ENCODE measurements at regions not wholly inside any gene's neighbourhood (a gene's known extent, or its start where the extent isn't known, plus 50 kb on each side); places are given as distances from the start of the nearest gene placed in this dataset.

GRCh38 chr13:76387566-76387965 is 498.6 kb downstream of the KCTD12 start:
- Histone ChIP-seq H2BK5ac (ENCODE audit: insufficient read length, low read length) (no peak overlapping the region), H3T11ph (ENCODE audit: low read length) (no peak overlapping the region), H2AK5ac (ENCODE audit: insufficient read length, low read length) (no peak overlapping the region), H3K27me3 (ENCODE audit: insufficient read depth, low read length) (no peaks in the 10 kb centered on the region), H3K23me2 (ENCODE audit: insufficient read length, low read depth, low read length, poor library complexity, severe bottlenecking) (no peaks in the 10 kb centered on the region), H3K23ac (ENCODE audit: insufficient read length, low read depth, low read length) (no peak overlapping the region), H3K14ac (ENCODE audit: insufficient read depth, low read length) (no peak overlapping the region), H4K91ac (ENCODE audit: insufficient read length, low read depth, low read length) (no peak overlapping the region), H2AFZ (ENCODE audit: low read length) (no peak overlapping the region), H3K79me1 (ENCODE audit: insufficient read depth, low read depth, low read length, poor library complexity, severe bottlenecking) (no peaks in the 10 kb centered on the region), H3K4me1 (ENCODE audit: insufficient read depth, low read length) (0 out of 2 replicates have a peak, but pooled peaks cover 2% of the 10 kb centered on the region), H3K9me3 (ENCODE audit: control insufficient read depth, low read depth, low read length) (no peaks in the 10 kb centered on the region), H3K9ac (ENCODE audit: extremely low read depth, insufficient read length, low read length) (no peak overlapping the region), H2BK15ac (ENCODE audit: low read depth, low read length) (no peak overlapping the region), H4K8ac (replicated peaks; ENCODE audit: insufficient read length, low read depth, low read length) (no peak overlapping the region), H3K18ac (ENCODE audit: insufficient read length, low read depth, low read length) (no peak overlapping the region), H2BK120ac (ENCODE audit: low read depth, low read length, poor library complexity, severe bottlenecking) (no peak overlapping the region), H2BK12ac (ENCODE audit: insufficient read length, low read depth, low read length) (no peak overlapping the region), H3K79me2 (ENCODE audit: insufficient read depth, low read length) (no peaks in the 10 kb centered on the region), H2BK20ac (ENCODE audit: low read depth, low read length, poor library complexity, severe bottlenecking) (no peak overlapping the region), H3K4me2 (ENCODE audit: insufficient read depth, insufficient read length, low read length) (no peak overlapping the region), H4K5ac (ENCODE audit: insufficient read length, low read depth, low read length) (no peak overlapping the region), H3K4ac (ENCODE audit: low read depth, low read length) (no peak overlapping the region), H3K56ac (ENCODE audit: insufficient read length, low read depth, low read length) (no peak overlapping the region), H3K27ac (ENCODE audit: insufficient read length, low read depth, low read length) (no peak overlapping the region), H4K20me1 (ENCODE audit: control insufficient read depth, insufficient read depth, insufficient read length) (no peaks in the 10 kb centered on the region)
- no CpG with 5 or more reads among the region's 1 CpG for WGBS (ENCODE audit: extremely low coverage, insufficient read length, low lambda C conversion rate)
- no peak for DNase-seq
- Mint-ChIP-seq H3K4me1 (no peaks in the 10 kb centered on the region), H3K4me3 (no peak overlapping the region), H3K9me3 (no peaks in the 10 kb centered on the region), H3K36me3 (ENCODE audit: insufficient read depth in 1 of 3, low read depth in 3 of 3) (no peaks in the 10 kb centered on the region), H3K27ac (no peak overlapping the region), H3K27me3 (ENCODE audit: low read depth) (no peaks in the 10 kb centered on the region; the same call in 1 of the 2 replicates)
- TF ChIP-seq, protein P1, sequence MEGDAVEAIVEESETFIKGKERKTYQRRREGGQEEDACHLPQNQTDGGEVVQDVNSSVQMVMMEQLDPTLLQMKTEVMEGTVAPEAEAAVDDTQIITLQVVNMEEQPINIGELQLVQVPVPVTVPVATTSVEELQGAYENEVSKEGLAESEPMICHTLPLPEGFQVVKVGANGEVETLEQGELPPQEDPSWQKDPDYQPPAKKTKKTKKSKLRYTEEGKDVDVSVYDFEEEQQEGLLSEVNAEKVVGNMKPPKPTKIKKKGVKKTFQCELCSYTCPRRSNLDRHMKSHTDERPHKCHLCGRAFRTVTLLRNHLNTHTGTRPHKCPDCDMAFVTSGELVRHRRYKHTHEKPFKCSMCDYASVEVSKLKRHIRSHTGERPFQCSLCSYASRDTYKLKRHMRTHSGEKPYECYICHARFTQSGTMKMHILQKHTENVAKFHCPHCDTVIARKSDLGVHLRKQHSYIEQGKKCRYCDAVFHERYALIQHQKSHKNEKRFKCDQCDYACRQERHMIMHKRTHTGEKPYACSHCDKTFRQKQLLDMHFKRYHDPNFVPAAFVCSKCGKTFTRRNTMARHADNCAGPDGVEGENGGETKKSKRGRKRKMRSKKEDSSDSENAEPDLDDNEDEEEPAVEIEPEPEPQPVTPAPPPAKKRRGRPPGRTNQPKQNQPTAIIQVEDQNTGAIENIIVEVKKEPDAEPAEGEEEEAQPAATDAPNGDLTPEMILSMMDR (conservative IDR thresholded peaks at IDR 0.05) = no peak
